GM19468 (cell line): ENCODE measurements at regions not wholly inside any gene's neighbourhood (a gene's known extent, or its start where the extent isn't known, plus 50 kb on each side); places are given as distances from the start of the nearest gene placed in this dataset.
"Not testable (repeated sequence)": the region's sequence is repeated elsewhere in the genome, so short reads cannot be mapped to it uniquely, and the experiment has no call there.

Experiments
- ATAC-seq: cut with Tn5 transposase; IDR thresholded peaks from one replicate; pipeline ENCODE4 v1.9.1; 2021; ENCODE audit warnings: mild to moderate bottlenecking, moderate library complexity, moderate number of reproducible peaks; ENCODE audit not compliant: unreplicated experiment; ENCODE audit errors: extremely low read depth

- no peak for ATAC-seq
Measured at GRCh38 chr15:92705764-92706163, 50.2 kb upstream of the FAM174B start.

GRCh38 chr15:92706201-92706600 lies 50.6 kb upstream of the FAM174B start:
- ATAC-seq, result no peak

GRCh38 chr15:92707880-92708551 lies 52.4 kb upstream of the FAM174B start:
- ATAC-seq, result no peak

GRCh38 chr15:92708635-92709034 lies 53.1 kb upstream of the FAM174B start:
- no peak for ATAC-seq

DNA sequence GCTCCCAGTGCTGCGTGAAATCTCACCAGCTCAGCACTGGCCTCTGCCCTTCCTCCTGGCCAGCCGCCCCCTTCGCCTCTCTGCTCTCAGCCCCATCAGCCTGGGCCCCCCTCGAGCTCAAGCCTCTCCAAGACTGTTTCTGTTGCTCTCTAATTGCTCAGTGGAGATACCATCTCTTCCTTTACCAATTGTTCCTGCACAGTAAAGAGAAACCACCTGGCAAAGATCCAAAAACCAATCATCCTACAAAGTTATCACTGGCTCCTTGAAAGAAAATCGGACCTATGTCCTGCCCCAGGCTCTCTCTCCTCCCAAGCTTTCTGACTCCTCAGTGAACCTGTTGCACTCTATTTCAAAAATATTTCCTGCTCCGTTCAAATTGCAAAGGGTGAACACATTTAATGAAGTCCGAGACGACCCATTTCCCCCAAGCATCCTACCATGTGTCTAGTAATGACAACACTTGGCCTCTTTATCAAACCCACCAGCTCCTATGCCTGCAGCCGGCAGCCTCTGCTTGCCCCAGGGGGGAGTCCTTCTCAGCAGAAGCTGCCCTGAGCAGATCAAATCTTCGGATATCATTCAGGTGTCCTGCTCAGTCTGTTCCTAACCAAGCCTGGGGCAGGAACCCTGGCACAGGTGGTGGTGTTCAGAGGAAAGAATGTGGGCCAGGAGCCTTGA lies 53.7 kb upstream of the FAM174B start:
- ATAC-seq, result no peak

DNA sequence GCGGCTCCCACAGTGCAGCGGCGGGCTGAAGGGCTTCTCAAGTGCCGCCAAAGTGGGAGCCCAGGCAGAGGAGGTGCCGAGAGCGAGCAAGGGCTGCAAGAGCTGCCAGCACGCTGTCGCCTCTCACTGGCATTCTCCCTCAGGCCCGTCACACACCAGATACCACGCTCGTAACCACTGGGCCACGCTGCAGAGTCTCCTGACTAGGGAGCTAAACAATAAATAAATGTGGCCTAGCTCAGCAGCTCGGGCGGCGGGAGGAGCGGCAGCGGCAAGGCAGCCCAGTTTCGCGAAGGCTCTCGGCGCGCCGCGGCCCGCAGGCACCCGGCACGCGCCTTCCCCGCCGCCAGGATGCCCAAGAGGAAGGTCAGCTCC lies 55.9 kb upstream of the FAM174B start:
- no peak for ATAC-seq

DNA sequence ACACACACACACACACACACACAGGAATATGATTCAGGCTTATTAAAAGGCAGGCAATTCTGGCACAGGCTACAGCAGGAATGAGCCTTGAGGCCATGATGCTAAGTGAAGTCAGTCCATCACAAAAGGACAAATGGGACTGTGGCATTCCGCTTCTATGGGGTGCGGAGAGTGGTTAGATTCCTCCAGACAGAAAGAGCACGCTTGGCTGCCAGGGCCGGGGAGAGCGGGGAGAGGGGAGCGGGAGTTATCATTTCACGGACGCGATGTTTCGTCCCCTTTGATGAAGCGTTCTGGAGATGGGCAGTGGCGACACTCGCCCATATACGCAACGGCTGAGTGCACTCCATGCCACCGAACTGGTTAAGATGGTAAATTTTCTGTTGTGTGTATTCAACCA lies 58.5 kb upstream of the FAM174B start:
- ATAC-seq, result no peak

DNA sequence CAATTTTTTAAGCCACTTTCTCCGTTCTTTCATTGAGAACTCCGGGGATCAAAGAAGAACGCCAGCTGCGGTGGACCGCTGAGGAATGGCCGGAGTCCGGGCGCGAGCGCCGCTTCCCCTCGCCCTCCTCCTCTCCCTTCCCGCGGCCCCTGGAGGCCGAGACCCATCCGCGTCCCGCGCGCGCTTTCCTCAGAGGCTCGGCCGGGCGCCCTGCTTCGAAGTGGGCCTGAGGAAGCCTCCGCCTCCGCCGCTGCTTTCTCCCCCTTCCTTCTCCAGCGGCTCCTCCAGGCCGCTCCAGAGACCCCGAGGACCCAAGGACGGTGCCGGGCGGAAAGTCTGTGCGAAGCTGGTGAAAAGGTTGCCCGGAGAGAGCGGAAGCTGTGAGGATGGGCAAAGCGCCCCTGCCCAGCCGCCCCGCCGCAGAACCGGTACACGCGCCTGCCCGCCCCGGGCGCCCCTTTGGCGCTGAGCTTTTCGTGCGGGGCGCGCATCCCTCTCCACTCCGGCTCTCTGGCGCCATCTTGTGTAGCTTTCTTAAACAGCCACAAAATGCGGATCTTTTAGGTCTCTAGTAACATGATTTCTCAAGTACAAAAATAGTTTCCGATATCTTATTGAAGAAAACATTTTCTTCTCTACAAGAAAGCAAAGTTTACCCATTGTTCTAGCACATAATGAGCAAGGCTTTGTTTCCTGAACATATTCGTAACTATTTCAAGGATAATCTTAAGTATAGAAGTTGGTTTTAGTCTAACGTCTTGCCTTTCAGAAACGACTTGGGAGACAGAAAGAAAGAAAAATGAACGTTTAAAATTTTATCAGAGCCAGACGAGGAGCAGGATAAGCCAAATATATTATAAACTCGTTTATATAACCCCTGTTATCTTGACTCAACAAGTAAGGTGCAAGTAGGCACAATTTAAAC lies 59.2 kb upstream of the FAM174B start:
- ATAC-seq, result no peak

DNA sequence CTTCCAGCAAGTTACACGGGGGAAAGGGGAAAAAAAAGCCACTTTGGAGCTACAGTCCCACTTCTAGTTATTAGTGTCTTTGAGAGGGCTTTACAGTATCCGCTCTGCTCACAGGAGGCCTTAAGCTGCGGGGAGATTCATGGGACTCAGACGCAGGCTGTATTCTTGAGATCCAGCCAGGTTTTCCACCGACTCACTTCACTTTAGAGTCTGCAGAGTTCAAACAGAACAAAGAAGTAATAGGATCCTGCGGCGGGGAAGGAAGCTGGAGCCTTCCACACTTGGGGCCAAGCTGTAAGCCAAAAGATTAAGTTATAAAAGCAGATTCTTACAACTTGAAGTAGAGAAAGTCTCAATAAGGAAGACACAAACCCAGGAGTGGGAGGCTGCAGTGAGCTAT lies 60.2 kb upstream of the FAM174B start:
- no peak for ATAC-seq

GRCh38 chr15:92719021-92719420 lies 63.4 kb upstream of the FAM174B start:
- no peak for ATAC-seq

DNA sequence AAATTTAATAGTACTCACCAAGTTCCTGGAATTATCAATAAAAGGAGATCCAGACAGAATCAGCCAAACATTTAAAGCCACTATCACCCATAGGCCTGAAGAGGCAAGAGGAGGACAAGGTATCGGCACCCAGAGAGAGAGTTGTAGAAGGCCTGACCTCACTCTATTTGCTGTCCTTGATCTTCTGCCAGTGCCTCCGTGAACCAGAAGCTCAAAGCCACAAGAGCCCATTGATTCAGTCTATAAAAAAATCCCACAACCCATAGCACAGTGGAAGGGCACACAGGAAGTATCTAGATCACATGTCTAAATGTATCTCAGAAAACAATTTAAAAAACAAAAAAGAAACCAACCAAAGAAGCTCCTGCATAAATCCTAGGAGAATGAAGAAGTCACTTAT lies 68.6 kb upstream of the FAM174B start:
- ATAC-seq, result no peak

GRCh38 chr15:92725171-92725570 lies 69.6 kb upstream of the FAM174B start:
- no peak for ATAC-seq

GRCh38 chr15:92728266-92728665 lies 72.7 kb upstream of the FAM174B start:
- no peak for ATAC-seq

DNA sequence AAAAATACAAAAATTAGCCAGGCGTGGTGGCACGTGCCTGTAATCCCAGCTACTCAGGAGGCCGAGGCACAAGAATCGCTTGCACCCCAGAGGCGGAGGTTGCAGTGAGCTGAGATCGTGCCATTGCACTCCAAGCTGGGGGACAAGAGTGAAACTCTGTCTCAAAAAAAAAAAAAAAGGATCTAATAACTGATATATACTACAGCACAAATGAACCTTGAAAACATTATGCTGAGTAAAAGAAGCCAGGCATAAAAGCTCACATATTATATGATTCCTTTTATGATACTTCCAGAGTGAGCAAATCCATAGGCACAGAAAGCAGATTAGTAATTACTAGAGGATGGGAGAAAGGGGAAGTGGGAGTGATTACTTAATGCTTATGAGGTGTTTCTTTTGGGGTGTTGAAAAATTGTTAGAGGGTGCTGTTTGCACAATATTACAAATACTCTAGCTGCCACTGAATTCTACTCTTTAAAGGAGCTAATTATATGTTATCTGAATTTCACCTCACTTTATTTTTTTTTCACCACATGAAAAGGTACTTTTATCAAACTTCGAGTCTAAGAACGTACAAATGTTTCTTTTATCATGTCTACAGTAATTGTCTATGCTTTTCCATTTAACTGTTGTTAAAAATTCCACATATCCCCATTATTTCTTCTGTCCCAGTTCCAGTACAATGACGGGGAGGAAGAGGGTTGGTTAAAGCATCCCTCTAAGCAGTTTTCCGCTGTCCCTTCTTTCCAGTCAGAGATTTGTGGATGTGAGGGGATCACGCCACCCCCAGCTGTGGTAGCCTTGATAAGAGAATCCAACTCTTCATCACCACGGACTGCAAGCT lies 77.7 kb upstream of the FAM174B start:
- no peak for ATAC-seq

DNA sequence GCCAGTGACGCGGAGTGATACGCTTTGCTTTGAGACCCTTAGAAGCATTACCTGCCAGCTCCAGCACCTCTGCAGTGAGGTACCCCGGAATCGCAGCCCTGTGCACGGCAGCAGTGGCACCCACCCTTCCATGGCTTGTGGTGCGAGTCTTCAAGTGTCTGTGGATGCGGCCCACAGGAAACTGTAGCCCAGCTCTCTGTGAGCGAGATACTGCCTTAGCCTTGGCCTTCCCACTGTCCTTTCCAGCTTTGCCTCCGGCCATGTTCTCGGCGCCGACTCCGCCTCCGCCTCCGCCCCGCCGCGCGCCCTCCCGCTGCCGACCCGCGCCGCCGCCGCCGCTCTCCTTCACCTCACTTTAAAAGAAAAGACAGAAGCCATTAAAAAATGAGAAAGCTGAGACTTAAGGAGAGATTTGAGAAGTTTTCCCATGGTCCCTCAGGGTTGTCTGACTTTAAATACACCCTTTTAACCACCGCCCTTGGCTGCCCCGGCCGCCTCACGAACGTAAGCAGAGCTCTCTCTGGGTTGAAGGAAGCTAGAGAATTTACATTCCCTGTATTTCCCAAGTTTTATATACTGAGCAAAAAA lies 78.5 kb upstream of the FAM174B start:
- ATAC-seq, result no peak

- not testable (repeated sequence) for ATAC-seq
Measured at GRCh38 chr15:92739246-92739645, 83.7 kb upstream of the FAM174B start.

DNA sequence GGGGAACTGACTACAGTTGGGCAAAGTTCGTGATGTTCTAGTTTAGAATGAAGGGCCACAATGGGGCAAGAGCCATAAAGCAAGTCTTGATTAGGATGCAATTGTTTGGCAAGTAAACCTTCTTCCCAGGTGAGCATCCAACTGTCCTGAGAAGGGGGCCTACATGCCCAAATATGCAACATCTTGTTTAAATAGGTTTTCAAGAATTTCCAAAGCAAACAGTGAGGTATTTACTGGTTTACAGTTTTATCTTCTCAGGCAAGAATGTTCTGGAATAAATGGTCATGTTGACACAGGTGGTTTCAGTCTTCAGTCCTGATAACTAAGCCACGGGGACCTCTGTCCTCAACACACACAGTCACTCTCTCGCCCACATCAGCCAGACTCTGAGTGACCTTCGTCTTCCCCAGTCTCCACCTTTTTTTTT lies 90.3 kb upstream of the FAM174B start:
- no peak for ATAC-seq

GRCh38 chr15:92747047-92747446 lies 91.5 kb upstream of the FAM174B start:
- ATAC-seq, result no peak

DNA sequence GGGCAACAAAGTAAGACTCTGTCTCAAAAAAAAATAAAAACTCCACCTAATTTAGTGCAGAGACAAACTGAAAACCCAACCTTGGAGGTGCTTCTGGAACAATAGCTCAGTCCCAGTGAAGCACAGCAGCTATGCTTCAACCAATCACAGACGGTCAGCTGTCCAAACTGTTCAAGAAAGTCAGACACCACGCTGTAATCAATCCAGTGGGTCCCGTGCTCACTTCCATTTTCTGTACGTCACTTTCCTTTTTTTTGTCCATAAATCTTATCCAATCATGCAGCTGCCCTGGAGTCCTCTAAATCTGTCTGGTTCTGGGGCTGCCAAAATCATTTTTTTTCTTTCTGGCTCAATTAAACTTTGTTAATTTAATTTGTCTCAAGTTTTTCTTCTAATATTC lies 93.6 kb upstream of the FAM174B start:
- ATAC-seq, result no peak

DNA sequence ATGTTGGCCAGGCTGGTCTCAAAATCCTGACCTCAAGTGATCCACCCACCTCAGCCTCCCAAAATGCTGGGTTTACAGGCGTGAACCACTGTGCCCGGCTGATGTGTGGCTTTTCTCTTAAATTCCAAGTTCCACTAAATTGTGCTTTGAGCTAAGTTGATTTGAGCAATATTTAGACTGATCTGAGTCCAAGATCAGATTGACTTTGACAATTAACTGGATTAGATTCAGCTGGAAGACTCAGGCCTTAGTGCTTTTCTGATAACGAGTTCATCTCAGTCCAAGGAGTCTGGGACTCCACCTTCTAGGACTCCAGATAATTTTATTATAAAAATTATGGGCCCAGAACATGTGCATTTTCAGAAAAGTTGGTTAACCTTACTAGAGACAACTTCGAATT lies 94.4 kb upstream of the FAM174B start:
- ATAC-seq, result no peak
